ENCODE measurements at regions not wholly inside any gene's neighbourhood (a gene's known extent, or its start where the extent isn't known, plus 50 kb on each side); places are given as distances from the start of the nearest gene placed in this dataset.

GRCh38 chr6:113539623-113540022 is 317.5 kb upstream of the MARCKS start:
- TF ChIP-seq EZH2 (IDR thresholded peaks at IDR 0.05; ENCODE audit: insufficient read depth, low read length) (no peak), CTCF (IDR thresholded peaks at IDR 0.05; ENCODE audit: insufficient read depth, low read depth, low read length) (no peak)
